Coronary artery (tissue), 2 donors: ENCODE measurements at regions not wholly inside any gene's neighbourhood (a gene's known extent, or its start where the extent isn't known, plus 50 kb on each side); places are given as distances from the start of the nearest gene placed in this dataset.

Source experiments
- DNase-seq: peaks from one replicate; pipeline ENCODE4 v3.0.0-alpha.2; 2017; ENCODE audit warnings: low spot score
- H3K27ac ChIP-seq, 2 donors: fragments of 200-600 bp; sonication (generic); one replicate each; pipeline ENCODE4 v1.5.1; 2016 to 2019
- H3K4me3 ChIP-seq: fragments of 200-600 bp; sonication (generic); 2 replicates; pipeline ENCODE4 v1.5.1; 2016; ENCODE audit warnings: mild to moderate bottlenecking, moderate library complexity
- TF ChIP-seq, protein P1 (sequence below): fragments of 200-600 bp; sonication (generic); IDR thresholded peaks from one replicate; pipeline ENCODE4 v1.5.1; 2019; ENCODE audit warnings: antibody characterized with exemption

DNA sequence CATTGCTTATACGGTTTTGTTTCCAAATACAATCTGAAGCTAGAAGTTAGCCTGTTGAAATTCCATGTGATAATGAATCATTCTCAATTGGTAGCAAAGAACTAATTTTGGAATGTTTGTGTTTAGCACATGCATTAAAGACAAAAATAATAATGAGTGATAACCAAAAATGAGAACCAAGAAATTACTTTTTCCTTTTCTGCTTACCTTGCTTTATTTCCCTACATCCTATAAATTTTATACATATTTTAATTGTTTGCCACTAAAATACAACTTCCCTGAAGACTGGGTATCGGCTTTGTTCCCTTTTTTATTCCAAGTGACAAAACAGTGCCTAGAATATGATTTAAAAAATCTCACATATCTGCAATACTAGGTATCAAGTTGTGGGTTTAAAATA is 203.8 kb upstream of the TACR3 start:
- Histone ChIP-seq H3K27ac (no peak overlapping the region), H3K4me3 (no peak overlapping the region)
- DNase-seq, result no peak
- TF ChIP-seq, protein P1, sequence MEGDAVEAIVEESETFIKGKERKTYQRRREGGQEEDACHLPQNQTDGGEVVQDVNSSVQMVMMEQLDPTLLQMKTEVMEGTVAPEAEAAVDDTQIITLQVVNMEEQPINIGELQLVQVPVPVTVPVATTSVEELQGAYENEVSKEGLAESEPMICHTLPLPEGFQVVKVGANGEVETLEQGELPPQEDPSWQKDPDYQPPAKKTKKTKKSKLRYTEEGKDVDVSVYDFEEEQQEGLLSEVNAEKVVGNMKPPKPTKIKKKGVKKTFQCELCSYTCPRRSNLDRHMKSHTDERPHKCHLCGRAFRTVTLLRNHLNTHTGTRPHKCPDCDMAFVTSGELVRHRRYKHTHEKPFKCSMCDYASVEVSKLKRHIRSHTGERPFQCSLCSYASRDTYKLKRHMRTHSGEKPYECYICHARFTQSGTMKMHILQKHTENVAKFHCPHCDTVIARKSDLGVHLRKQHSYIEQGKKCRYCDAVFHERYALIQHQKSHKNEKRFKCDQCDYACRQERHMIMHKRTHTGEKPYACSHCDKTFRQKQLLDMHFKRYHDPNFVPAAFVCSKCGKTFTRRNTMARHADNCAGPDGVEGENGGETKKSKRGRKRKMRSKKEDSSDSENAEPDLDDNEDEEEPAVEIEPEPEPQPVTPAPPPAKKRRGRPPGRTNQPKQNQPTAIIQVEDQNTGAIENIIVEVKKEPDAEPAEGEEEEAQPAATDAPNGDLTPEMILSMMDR, result no peak

DNA sequence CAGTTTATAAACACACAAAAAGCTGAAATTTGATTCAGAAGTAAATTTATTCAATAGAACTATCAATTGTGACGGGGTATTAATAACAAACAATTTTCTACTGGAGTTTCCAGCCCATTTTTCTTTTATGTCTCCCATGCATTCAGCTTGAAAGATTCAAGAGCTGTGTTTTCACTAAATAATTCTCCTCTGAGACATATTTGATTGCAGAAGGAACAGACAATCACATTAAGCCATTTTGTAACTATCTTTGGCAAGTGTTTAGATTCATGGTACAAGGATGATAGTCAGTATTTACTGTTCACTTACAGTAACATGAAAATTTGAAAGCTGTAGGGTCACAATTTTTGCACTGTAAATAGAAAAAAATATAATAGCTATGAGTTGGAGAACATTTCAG is 198.4 kb upstream of the TACR3 start:
- no peak for DNase-seq
- H3K4me3 ChIP-seq, result no peak overlapping the region
- TF ChIP-seq, protein P1, result no peak
- H3K27ac ChIP-seq, result no peak overlapping the region

GRCh38 chr4:103915224-103915869 is 195.6 kb upstream of the TACR3 start:
- no peak overlapping the region for H3K27ac ChIP-seq
- no peak for DNase-seq
- no peak overlapping the region for H3K4me3 ChIP-seq
- TF ChIP-seq, protein P1, result no peak

DNA sequence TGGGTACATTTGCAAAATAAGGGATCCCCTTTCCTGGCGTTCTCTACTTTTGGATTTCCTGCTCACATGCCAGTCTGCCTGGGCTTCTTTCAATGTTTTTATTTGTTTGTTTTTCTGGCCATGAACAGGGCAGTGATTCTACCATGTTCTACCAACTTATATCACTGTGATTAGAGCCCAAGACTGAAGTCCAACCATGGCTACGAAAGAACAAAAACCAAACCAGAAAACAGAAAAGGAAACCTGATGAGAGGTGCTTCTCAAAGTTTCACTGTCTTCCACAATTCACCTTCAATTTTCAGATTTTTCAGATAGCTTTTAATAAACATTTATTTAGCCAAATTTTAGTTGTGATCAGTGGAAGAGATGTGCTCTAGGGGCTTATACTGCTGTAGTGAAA is 187.6 kb upstream of the TACR3 start:
- Histone ChIP-seq H3K27ac (no peak overlapping the region), H3K4me3 (no peak overlapping the region)
- DNase-seq, result no peak
- TF ChIP-seq, protein P1, result no peak

GRCh38 chr4:103904123-103904522 is 184.3 kb upstream of the TACR3 start:
- DNase-seq, result no peak
- no peak overlapping the region for H3K27ac ChIP-seq
- H3K4me3 ChIP-seq, result no peak overlapping the region
- TF ChIP-seq, protein P1, result no peak

DNA sequence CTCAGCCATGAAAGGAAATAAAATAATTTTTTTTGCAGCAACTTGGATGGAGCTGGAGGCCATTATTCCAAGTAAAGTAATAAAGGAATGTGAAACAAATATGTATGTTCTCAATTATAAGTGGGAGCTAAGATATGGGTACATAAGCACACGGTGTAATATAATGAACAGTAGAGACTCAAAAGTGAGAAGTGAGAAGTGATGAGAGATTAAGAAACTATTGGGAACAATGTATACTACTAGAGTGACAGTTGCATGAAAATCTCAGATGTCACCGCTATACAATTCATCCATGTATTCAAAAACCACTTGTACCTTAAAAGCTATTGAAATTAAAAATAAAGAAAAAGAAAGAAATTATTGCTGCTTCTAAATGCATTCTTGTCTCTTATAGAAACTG is 182.9 kb upstream of the TACR3 start:
- Histone ChIP-seq H3K4me3 (no peak overlapping the region), H3K27ac (no peak overlapping the region)
- DNase-seq, result no peak
- TF ChIP-seq, protein P1, result no peak

DNA sequence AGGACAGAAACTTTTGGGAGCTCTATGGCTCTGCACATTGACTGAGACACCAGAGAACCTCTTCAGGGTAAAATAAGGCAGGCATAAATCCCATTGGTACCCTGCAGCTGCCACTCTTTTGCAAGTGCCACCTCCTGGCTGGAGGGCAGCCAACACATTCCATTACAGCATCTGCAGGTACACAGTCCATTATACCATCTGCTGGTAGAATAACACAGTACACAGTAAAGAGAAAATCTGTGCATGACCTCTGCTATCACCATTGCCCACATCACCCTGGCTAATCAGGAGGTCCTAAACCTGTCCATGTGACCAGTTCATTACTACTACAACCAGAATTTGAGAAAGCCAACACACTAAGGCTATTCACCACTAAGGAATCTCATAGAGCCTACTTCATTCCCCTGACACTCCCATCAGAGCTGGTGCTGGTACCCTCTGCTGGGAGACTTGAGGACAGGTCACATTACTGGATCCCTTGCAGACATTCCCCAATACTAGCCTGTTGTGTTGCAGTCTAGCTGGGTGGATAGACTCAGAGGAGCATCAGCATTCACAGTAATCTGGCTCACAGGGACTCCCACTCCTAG is 176.2 kb upstream of the TACR3 start:
- TF ChIP-seq, protein P1, result no peak
- Histone ChIP-seq H3K4me3 (no peak overlapping the region), H3K27ac (no peak overlapping the region)
- DNase-seq, result no peak
